HUES48 (cell line): ENCODE measurements at regions not wholly inside any gene's neighbourhood (a gene's known extent, or its start where the extent isn't known, plus 50 kb on each side); places are given as distances from the start of the nearest gene placed in this dataset.
"Not testable (repeated sequence)": the region's sequence is repeated elsewhere in the genome, so short reads cannot be mapped to it uniquely, and the experiment has no call there.

Source experiments
- H3K27ac ChIP-seq: one replicate; pipeline ENCODE4 v1.7.0; 2013; ENCODE audit warnings: low read depth, low read length, inconsistent platforms
- H3K27me3 ChIP-seq: 2 replicates; pipeline ENCODE4 v1.6.1; 2013; ENCODE audit warnings: mild to moderate bottlenecking, low read length; ENCODE audit not compliant: control insufficient read depth, insufficient read depth
- H3K36me3 ChIP-seq: 2 replicates; pipeline ENCODE4 v1.6.1; 2013; ENCODE audit warnings: low read length; ENCODE audit not compliant: control insufficient read depth, insufficient read depth
- H3K4me1 ChIP-seq: 2 replicates; pipeline ENCODE4 v1.6.1; 2013; ENCODE audit warnings: mild to moderate bottlenecking, low read length; ENCODE audit not compliant: control insufficient read depth, insufficient read depth
- H3K4me3 ChIP-seq: 2 replicates; pipeline ENCODE4 v1.5.1; 2013; ENCODE audit warnings: mild to moderate bottlenecking, low read depth, low read length
- H3K9ac ChIP-seq: 2 replicates; pipeline ENCODE4 v1.6.1; 2013; ENCODE audit warnings: mild to moderate bottlenecking, low read depth, low read length, moderate library complexity
- H3K9me3 ChIP-seq: 2 replicates; pipeline ENCODE4 v1.6.1; 2013; ENCODE audit warnings: low read length; ENCODE audit not compliant: control insufficient read depth, insufficient read depth

DNA sequence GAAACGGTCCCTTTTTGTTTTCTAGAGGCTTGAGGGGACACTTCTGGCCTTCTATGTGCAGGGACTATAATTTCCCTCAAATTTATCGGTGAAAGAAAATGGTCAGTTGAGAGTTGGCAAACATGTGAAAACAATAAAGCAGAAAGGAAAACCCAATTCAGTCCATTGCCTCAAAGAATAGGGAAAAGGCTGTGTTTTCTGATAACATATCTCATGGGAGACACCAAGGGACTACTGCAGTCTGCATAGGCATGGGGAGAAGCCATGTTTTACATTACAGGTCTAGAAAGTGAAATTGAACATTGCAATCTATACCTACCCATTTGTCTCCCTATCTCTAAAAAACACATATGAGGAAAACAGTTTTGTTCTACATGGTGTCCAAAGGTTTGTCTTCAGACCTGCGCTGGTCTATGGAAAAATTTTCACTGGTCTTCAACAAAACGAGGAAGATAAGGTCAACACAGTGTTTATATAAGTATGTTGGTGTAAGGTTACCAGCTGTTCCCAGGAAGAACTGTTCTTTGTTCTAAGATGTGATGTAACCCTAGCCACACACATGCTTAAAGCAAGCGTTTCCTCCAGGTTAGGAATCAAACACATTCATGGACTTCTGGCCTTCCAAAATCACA, 179.7 kb downstream of the MREG start:
- no peaks in the 10 kb centered on the region for H3K9me3 ChIP-seq
- H3K4me3 ChIP-seq: no peak overlapping the region
- no peaks in the 10 kb centered on the region for H3K36me3 ChIP-seq
- no peak overlapping the region for H3K9ac ChIP-seq
- H3K4me1 ChIP-seq: peaks cover 4% of the 10 kb centered on the region; the same call in 1 of the 2 replicates
- H3K27me3 ChIP-seq: no peaks in the 10 kb centered on the region
- no peak overlapping the region for H3K27ac ChIP-seq

GRCh38 chr2:215832791-215833190, 180.6 kb downstream of the MREG start:
- Histone ChIP-seq H3K9me3 (no peaks in the 10 kb centered on the region), H3K9ac (no peak overlapping the region), H3K4me3 (no peak overlapping the region), H3K4me1 (peaks cover 4% of the 10 kb centered on the region; the same call in 1 of the 2 replicates), H3K36me3 (no peaks in the 10 kb centered on the region), H3K27ac (no peak overlapping the region), H3K27me3 (no peaks in the 10 kb centered on the region)

DNA sequence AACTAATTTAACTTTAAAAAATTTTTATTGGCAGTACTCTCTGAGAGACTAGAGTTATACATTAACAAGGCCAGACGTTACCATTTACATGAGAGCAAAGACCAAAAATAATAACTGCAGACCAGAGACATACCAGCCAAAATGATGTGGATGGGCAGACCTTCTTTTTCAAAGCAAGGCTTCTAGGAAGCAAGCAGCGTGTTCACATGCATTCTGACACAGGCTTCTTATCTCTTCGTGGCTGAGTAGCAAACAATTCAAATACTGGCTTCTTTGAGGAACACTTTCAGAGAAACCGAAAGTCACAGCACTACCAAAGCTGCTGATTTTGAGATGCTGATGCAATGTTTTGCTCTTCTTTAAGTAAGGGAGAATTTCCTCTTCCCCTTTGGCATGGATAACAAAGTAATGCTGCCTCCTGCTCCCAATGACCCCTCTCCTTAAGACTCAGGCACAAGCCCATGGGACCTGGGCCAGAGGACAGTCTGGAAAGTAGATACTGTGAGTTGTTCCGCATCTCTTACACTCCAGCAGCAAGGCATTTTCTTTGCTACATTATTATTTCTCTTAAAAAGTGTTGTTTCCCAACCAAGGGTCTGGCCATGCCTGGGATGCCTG, 181.9 kb downstream of the MREG start:
- Histone ChIP-seq H3K9me3 (no peaks in the 10 kb centered on the region), H3K4me3 (no peak overlapping the region), H3K4me1 (peaks cover 4% of the 10 kb centered on the region; the same call in 1 of the 2 replicates), H3K9ac (no peak overlapping the region), H3K36me3 (no peaks in the 10 kb centered on the region), H3K27ac (no peak overlapping the region), H3K27me3 (no peaks in the 10 kb centered on the region)

DNA sequence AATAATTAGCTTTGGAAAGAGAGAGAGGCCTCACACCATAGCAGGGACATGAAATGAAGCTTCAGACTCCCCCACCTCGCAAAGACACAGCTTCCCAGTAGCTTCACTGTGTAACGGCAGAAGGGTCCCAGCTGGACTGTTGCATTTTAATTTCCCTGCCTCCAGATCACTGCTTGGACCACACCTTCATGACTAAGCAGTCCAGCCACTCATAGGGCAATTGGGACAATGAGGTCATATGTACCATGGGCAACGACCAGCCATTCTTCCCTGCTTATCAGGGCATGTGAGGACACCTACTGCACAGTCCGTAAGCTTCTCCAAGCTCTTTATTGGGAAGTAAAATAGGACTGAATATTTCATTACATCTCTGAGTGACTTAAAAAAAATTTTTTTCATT, 183.0 kb downstream of the MREG start:
- Histone ChIP-seq H3K4me3 (no peak overlapping the region), H3K27ac (no peak overlapping the region), H3K9ac (no peak overlapping the region), H3K36me3 (no peaks in the 10 kb centered on the region), H3K4me1 (peaks cover 4% of the 10 kb centered on the region; the same call in 1 of the 2 replicates), H3K27me3 (no peaks in the 10 kb centered on the region), H3K9me3 (no peaks in the 10 kb centered on the region)

DNA sequence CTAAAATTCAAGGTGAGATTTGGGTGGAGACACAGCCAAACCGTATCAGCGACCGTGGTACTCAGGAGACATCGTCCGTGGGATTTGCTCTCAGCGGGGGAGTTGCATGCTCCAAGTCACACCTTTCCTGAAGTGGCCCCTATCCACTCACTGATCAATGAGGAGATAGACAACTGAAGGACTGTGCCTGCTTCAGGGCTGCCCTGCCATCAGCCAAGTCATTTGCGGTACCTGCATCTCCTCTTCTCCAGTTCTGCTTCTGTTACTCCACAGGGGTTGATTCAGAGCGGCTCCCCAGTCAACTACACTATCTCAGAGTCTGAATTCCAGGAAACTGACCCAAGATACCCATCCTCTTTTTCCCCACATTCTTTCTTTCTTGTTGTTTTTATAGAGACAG, 184.1 kb downstream of the MREG start:
- H3K9me3 ChIP-seq: no peaks in the 10 kb centered on the region
- no peak overlapping the region for H3K9ac ChIP-seq
- H3K27ac ChIP-seq: no peak overlapping the region
- H3K4me3 ChIP-seq: no peak overlapping the region
- H3K36me3 ChIP-seq: no peaks in the 10 kb centered on the region
- no peaks in the 10 kb centered on the region for H3K27me3 ChIP-seq
- H3K4me1 ChIP-seq: peaks cover 4% of the 10 kb centered on the region; the same call in 1 of the 2 replicates

- Histone ChIP-seq H3K27ac (no peak overlapping the region), H3K4me1 (peaks cover under 1% of the 10 kb centered on the region; the same call in 1 of the 2 replicates), H3K9me3 (no peaks in the 10 kb centered on the region), H3K9ac (no peak overlapping the region), H3K27me3 (no peaks in the 10 kb centered on the region), H3K36me3 (no peaks in the 10 kb centered on the region), H3K4me3 (no peak overlapping the region)
These were observed 184.7 kb downstream of the MREG start for GRCh38 chr2:215828528-215829184.

GRCh38 chr2:215826838-215827441, 186.4 kb downstream of the MREG start:
- H3K27ac ChIP-seq: no peak overlapping the region
- H3K4me1 ChIP-seq: no peaks in the 10 kb centered on the region; the same call in 1 of the 2 replicates

DNA sequence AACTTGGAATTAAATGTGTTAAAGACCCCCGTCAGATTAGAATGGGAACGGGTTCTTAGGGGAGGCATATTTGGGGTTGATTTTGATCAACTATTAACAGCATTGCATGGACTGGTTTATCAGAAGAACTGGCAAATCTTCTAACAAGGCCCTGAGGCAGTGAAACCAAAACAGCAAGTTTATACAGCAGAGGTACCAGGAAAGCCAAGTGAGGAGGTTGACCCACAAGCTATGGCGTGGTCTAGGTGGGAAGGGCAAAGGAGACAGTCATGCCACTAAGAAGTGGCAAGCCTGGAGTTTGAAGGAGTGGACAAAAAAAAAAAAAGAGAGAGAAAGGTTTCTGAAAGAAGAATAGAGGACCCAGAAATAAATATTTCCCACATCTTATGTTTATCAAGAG, 187.0 kb downstream of the MREG start:
- Histone ChIP-seq H3K27ac (no peak overlapping the region), H3K9ac (no peak overlapping the region), H3K9me3 (no peaks in the 10 kb centered on the region), H3K4me1 (no peaks in the 10 kb centered on the region; the same call in 1 of the 2 replicates), H3K27me3 (no peaks in the 10 kb centered on the region), H3K36me3 (no peaks in the 10 kb centered on the region), H3K4me3 (no peak overlapping the region)

More at GRCh38 chr2:215826838-215827441, 186.4 kb downstream of the MREG start:
- Histone ChIP-seq H3K9me3 (no peaks in the 10 kb centered on the region), H3K36me3 (no peaks in the 10 kb centered on the region), H3K4me3 (no peak overlapping the region), H3K9ac (no peak overlapping the region), H3K27me3 (no peaks in the 10 kb centered on the region)

DNA sequence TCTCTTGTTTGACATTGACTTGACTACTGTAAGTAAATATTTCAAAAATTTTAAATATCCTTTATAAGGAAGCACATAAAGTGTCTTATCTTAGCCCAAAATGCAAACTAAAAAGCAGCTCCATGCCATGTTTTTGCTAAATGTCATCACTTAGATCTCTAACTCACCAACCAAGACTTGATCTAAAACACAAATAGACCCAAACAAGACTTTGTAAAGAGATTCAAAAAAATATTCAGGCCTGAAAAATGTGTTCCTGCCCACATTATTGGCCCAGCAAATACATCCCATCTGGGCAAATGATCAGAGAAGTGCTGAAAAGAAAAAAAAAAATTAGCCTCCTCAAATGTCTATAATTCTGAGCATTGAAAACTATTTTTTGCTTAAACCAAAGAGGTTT, 187.6 kb downstream of the MREG start:
- H3K27me3 ChIP-seq: no peaks in the 10 kb centered on the region
- no peak overlapping the region for H3K9ac ChIP-seq

DNA sequence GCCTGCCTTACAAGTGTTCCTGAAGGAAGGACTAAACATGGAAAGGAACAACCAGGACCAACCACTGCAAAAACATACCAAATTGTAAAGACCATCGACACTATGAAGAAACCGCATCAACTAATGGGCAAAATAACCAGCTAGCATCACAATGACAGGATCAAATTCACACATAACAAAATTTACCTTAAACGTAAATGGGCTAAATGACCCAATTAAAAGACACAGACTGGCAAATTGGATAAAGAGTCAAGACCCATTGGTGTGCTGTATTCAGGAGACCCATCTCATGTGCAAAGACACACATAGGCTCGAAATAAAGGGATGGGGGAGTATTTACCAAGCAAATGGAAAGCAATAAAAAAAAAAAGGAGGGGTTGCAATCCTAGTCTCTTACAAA, 192.1 kb downstream of the MREG start:
- H3K36me3 ChIP-seq, H3K4me3 ChIP-seq, H3K9me3 ChIP-seq, H3K4me1 ChIP-seq, H3K9ac ChIP-seq, H3K27me3 ChIP-seq, H3K27ac ChIP-seq: not testable (repeated sequence)

More for the DNA sequence above, 187.6 kb downstream of the MREG start:
- Histone ChIP-seq H3K4me1 (no peaks in the 10 kb centered on the region; the same call in 1 of the 2 replicates), H3K36me3 (no peaks in the 10 kb centered on the region), H3K4me3 (no peak overlapping the region), H3K27ac (no peak overlapping the region), H3K9me3 (no peaks in the 10 kb centered on the region)

- H3K9ac ChIP-seq, H3K27me3 ChIP-seq, H3K36me3 ChIP-seq, H3K4me1 ChIP-seq, H3K9me3 ChIP-seq, H3K4me3 ChIP-seq, H3K27ac ChIP-seq: not testable (repeated sequence)
These were observed 193.6 kb downstream of the MREG start for GRCh38 chr2:215819713-215820112.
